CD4-positive, CD25-positive, alpha-beta regulatory T cell (primary cell): ENCODE measurements at regions not wholly inside any gene's neighbourhood (a gene's known extent, or its start where the extent isn't known, plus 50 kb on each side); places are given as distances from the start of the nearest gene placed in this dataset.

ENCODE experiments used
- ATAC-seq, 2 donors: fragments of 150-1000 bp; cut with Tn5 transposase; one replicate each; pipeline ENCODE4 v1.10.0; 2021; ENCODE audit warnings: low read depth in 2 of 2, moderate number of reproducible peaks in 2 of 2, moderate library complexity in 1 of 2
- DNase-seq, 3 donors: peaks; one replicate each; pipeline versions ENCODE4 v3.0.0 to v3.0.0-alpha.2; 2012 to 2022; ENCODE audit warnings: mixed read lengths in 1 of 3
- H3K27ac ChIP-seq: one replicate; pipeline ENCODE4 v1.7.0; 2013; ENCODE audit warnings: mild to moderate bottlenecking, low read length; ENCODE audit not compliant: insufficient read depth, poor library complexity, severe bottlenecking
- H3K27me3 ChIP-seq: one replicate; pipeline ENCODE4 v1.7.0; 2013; ENCODE audit warnings: low read length; ENCODE audit not compliant: control insufficient read depth, insufficient read depth
- H3K36me3 ChIP-seq: one replicate; pipeline ENCODE4 v1.7.0; 2013; ENCODE audit warnings: mild to moderate bottlenecking, low read length, moderate library complexity; ENCODE audit not compliant: control insufficient read depth, insufficient read depth
- H3K4me1 ChIP-seq: 2 replicates; pipeline ENCODE4 v1.7.0; 2013; ENCODE audit warnings: mild to moderate bottlenecking, low read length; ENCODE audit not compliant: insufficient read depth, control insufficient read depth, poor library complexity, severe bottlenecking
- H3K4me3 ChIP-seq: one replicate; pipeline ENCODE4 v1.7.0; 2013; ENCODE audit warnings: low read depth, mild to moderate bottlenecking, low read length, moderate library complexity
- H3K9me3 ChIP-seq, 2 experiments: 1 replicate in 1 of 2; 2 replicates in 1 of 2; pipeline ENCODE4 v1.7.0; 2013; ENCODE audit warnings: low read length in 2 of 2, mild to moderate bottlenecking in 1 of 2, moderate library complexity in 1 of 2; ENCODE audit not compliant: control insufficient read depth in 2 of 2
- H3K27ac Mint-ChIP-seq, 3 donors: one replicate each; pipeline ENCODE4 v1.8.0; 2020 to 2022; ENCODE audit warnings: mild to moderate bottlenecking in 3 of 3, mixed read lengths in 3 of 3, moderate library complexity in 2 of 3
- H3K27me3 Mint-ChIP-seq: one replicate; pipeline ENCODE4 v1.8.0; 2022; ENCODE audit warnings: mild to moderate bottlenecking, mixed read lengths
- H3K36me3 Mint-ChIP-seq: one replicate; pipeline ENCODE4 v1.8.0; 2020; ENCODE audit warnings: mixed read lengths
- H3K4me1 Mint-ChIP-seq, 4 donors: one replicate each; pipeline ENCODE4 v1.8.0; 2020 to 2022; ENCODE audit warnings: mixed read lengths in 4 of 4, mild to moderate bottlenecking in 1 of 4
- H3K4me3 Mint-ChIP-seq, 4 donors: one replicate each; pipeline ENCODE4 v1.8.0; 2020 to 2022; ENCODE audit warnings: mild to moderate bottlenecking in 4 of 4, mixed read lengths in 4 of 4, moderate library complexity in 3 of 4
- H3K9me3 Mint-ChIP-seq, 7 donors: one replicate each; pipeline ENCODE4 v1.8.0; 2020 to 2022; ENCODE audit warnings: mixed read lengths in 7 of 7, mild to moderate bottlenecking in 3 of 7, moderate library complexity in 2 of 7

- no peak overlapping the region for H3K4me3 Mint-ChIP-seq
- DNase-seq, result no peak
- Histone ChIP-seq H3K36me3 (no peaks in the 10 kb centered on the region), H3K4me1 (no peaks in the 10 kb centered on the region), H3K27me3 (peaks cover 2% of the 10 kb centered on the region), H3K4me3 (no peak overlapping the region), H3K27ac (no peak overlapping the region), H3K9me3 (no peaks in the 10 kb centered on the region)
- peaks cover 0 to 2% (median 0%) of the 10 kb centered on the region in 7 donors for H3K9me3 Mint-ChIP-seq
- ATAC-seq, result no peak
- no peaks in the 10 kb centered on the region for H3K36me3 Mint-ChIP-seq
- no peaks in the 10 kb centered on the region for H3K4me1 Mint-ChIP-seq
- peaks cover 17% of the 10 kb centered on the region for H3K27me3 Mint-ChIP-seq
- no peak overlapping the region for H3K27ac Mint-ChIP-seq
These were observed 70.0 kb upstream of the ALX4 start for GRCh38 chr11:44380009-44380313.

GRCh38 chr11:44380820-44381219 lies 70.9 kb upstream of the ALX4 start:
- ATAC-seq, result no peak
- Histone ChIP-seq H3K27ac (no peak overlapping the region), H3K9me3 (no peaks in the 10 kb centered on the region), H3K27me3 (peaks cover 2% of the 10 kb centered on the region), H3K4me3 (no peak overlapping the region), H3K36me3 (no peaks in the 10 kb centered on the region), H3K4me1 (no peaks in the 10 kb centered on the region)
- H3K27ac Mint-ChIP-seq, result no peak overlapping the region
- peaks cover 17% of the 10 kb centered on the region for H3K27me3 Mint-ChIP-seq
- no peak overlapping the region for H3K4me3 Mint-ChIP-seq
- H3K4me1 Mint-ChIP-seq, result no peaks in the 10 kb centered on the region
- H3K9me3 Mint-ChIP-seq, result peaks cover 0 to 2% (median 0%) of the 10 kb centered on the region in 7 donors
- DNase-seq, result no peak
- H3K36me3 Mint-ChIP-seq, result no peaks in the 10 kb centered on the region

- Mint-ChIP-seq H3K27me3 (peaks cover 20% of the 10 kb centered on the region), H3K36me3 (no peaks in the 10 kb centered on the region), H3K27ac (no peak overlapping the region), H3K4me1 (no peaks in the 10 kb centered on the region), H3K4me3 (no peak overlapping the region), H3K9me3 (peaks cover 0 to 3% (median 0%) of the 10 kb centered on the region in 7 donors)
- H3K4me3 ChIP-seq, result no peak overlapping the region
- no peak for DNase-seq
- no peaks in the 10 kb centered on the region for H3K36me3 ChIP-seq
- H3K27me3 ChIP-seq, result peaks cover 2% of the 10 kb centered on the region
- H3K27ac ChIP-seq, result no peak overlapping the region
- H3K4me1 ChIP-seq, result no peaks in the 10 kb centered on the region
- H3K9me3 ChIP-seq, result no peaks in the 10 kb centered on the region
- no peak for ATAC-seq
These were observed 71.3 kb upstream of the ALX4 start for GRCh38 chr11:44381261-44381660.

GRCh38 chr11:44382118-44382517 lies 72.2 kb upstream of the ALX4 start:
- no peaks in the 10 kb centered on the region for H3K9me3 ChIP-seq
- no peak for ATAC-seq
- no peak overlapping the region for H3K4me3 Mint-ChIP-seq
- H3K27me3 ChIP-seq, result no peaks in the 10 kb centered on the region
- H3K36me3 ChIP-seq, result no peaks in the 10 kb centered on the region
- no peaks in the 10 kb centered on the region for H3K4me1 Mint-ChIP-seq
- no peaks in the 10 kb centered on the region for H3K36me3 Mint-ChIP-seq
- H3K27ac ChIP-seq, result no peak overlapping the region
- no peaks in the 10 kb centered on the region for H3K4me1 ChIP-seq
- peaks cover 0 to 5% (median 0%) of the 10 kb centered on the region in 7 donors for H3K9me3 Mint-ChIP-seq
- no peak for DNase-seq
- H3K4me3 ChIP-seq, result no peak overlapping the region
- H3K27me3 Mint-ChIP-seq, result peaks cover 23% of the 10 kb centered on the region
- H3K27ac Mint-ChIP-seq, result no peak overlapping the region

GRCh38 chr11:44382656-44383240 lies 72.8 kb upstream of the ALX4 start:
- DNase-seq (no peak), ATAC-seq (no peak)
- H3K27ac ChIP-seq, result no peak overlapping the region
- Mint-ChIP-seq H3K9me3 (peaks cover 0 to 5% (median 0%) of the 10 kb centered on the region in 7 donors), H3K27ac (no peak overlapping the region), H3K27me3 (peaks cover 23% of the 10 kb centered on the region), H3K4me3 (no peak overlapping the region), H3K4me1 (no peaks in the 10 kb centered on the region), H3K36me3 (no peaks in the 10 kb centered on the region)
- peaks cover 3% of the 10 kb centered on the region for H3K27me3 ChIP-seq
- H3K9me3 ChIP-seq, result no peaks in the 10 kb centered on the region
- no peak overlapping the region for H3K4me3 ChIP-seq
- H3K4me1 ChIP-seq, result no peaks in the 10 kb centered on the region
- no peaks in the 10 kb centered on the region for H3K36me3 ChIP-seq

- Histone ChIP-seq H3K9me3 (no peaks in the 10 kb centered on the region), H3K4me1 (no peaks in the 10 kb centered on the region), H3K27me3 (peaks cover 3% of the 10 kb centered on the region), H3K36me3 (no peaks in the 10 kb centered on the region), H3K27ac (no peak overlapping the region), H3K4me3 (no peak overlapping the region)
- Mint-ChIP-seq H3K9me3 (peaks cover 0 to 5% (median 0%) of the 10 kb centered on the region in 7 donors), H3K27me3 (peaks cover 23% of the 10 kb centered on the region), H3K36me3 (no peaks in the 10 kb centered on the region), H3K4me3 (no peak overlapping the region), H3K27ac (no peak overlapping the region), H3K4me1 (no peaks in the 10 kb centered on the region)
- ATAC-seq (no peak), DNase-seq (no peak)
These were observed 73.3 kb upstream of the ALX4 start for GRCh38 chr11:44383246-44383645.

GRCh38 chr11:44387415-44387814 lies 77.5 kb upstream of the ALX4 start:
- peaks cover 0 to 2% (median 0%) of the 10 kb centered on the region in 4 donors for H3K4me1 Mint-ChIP-seq
- no peak overlapping the region for H3K4me3 ChIP-seq
- DNase-seq (no peak), ATAC-seq (no peak)
- H3K27me3 Mint-ChIP-seq, result peaks cover 16% of the 10 kb centered on the region
- no peak overlapping the region for H3K4me3 Mint-ChIP-seq
- H3K9me3 ChIP-seq, result peaks cover 3 to 5% of the 10 kb centered on the region in 2 experiments
- H3K4me1 ChIP-seq, result no peaks in the 10 kb centered on the region
- H3K27me3 ChIP-seq, result peaks cover 8% of the 10 kb centered on the region
- H3K36me3 Mint-ChIP-seq, result no peaks in the 10 kb centered on the region
- H3K9me3 Mint-ChIP-seq, result peaks cover 0 to 10% (median 1%) of the 10 kb centered on the region in 7 donors
- no peak overlapping the region for H3K27ac Mint-ChIP-seq
- no peaks in the 10 kb centered on the region for H3K36me3 ChIP-seq
- no peak overlapping the region for H3K27ac ChIP-seq

GRCh38 chr11:44387825-44388224 lies 77.9 kb upstream of the ALX4 start:
- H3K27ac Mint-ChIP-seq, result no peak overlapping the region
- peaks cover 0 to 10% (median 1%) of the 10 kb centered on the region in 7 donors for H3K9me3 Mint-ChIP-seq
- Histone ChIP-seq H3K4me3 (no peak overlapping the region), H3K27me3 (peaks cover 8% of the 10 kb centered on the region), H3K9me3 (peaks cover 3 to 5% of the 10 kb centered on the region in 2 experiments), H3K36me3 (no peaks in the 10 kb centered on the region), H3K4me1 (no peaks in the 10 kb centered on the region), H3K27ac (no peak overlapping the region)
- H3K36me3 Mint-ChIP-seq, result no peaks in the 10 kb centered on the region
- H3K27me3 Mint-ChIP-seq, result peaks cover 16% of the 10 kb centered on the region
- no peak overlapping the region for H3K4me3 Mint-ChIP-seq
- no peak for DNase-seq
- H3K4me1 Mint-ChIP-seq, result peaks cover 0 to 2% (median 0%) of the 10 kb centered on the region in 4 donors
- ATAC-seq, result no peak
